ENCODE measurements at regions not wholly inside any gene's neighbourhood (a gene's known extent, or its start where the extent isn't known, plus 50 kb on each side); places are given as distances from the start of the nearest gene placed in this dataset.

DNA sequence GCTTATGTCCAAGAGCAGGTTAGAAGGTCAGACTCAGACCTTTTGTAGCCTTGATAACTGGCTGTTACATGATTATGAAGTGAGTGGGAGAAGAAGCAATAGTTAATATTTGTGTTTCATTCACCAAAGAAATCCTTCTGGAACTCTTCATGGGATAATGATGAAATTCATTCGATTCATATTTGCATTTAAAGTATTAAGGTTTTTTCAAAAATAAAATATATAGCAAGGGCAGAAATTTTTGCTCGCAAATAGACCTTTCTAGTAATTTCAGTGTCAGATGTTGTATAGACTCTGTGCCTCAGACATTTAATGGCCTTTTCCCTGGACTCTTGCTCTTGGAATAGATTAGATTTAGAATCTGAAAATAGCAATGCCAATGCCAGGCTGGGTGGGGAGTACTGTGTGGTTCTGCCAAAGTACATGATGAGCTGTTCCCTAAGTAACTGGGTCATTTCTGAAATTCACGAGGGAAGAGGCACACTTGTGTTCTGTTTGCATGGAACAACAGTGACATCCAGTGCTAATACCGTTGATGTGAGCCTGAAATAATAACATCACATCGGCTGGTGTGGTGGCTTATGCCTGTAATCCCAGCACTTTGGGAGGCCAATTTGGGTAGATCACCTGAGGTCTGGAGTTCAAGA lies 119.2 kb downstream of the MBL2 start:
- TF ChIP-seq, protein P1, sequence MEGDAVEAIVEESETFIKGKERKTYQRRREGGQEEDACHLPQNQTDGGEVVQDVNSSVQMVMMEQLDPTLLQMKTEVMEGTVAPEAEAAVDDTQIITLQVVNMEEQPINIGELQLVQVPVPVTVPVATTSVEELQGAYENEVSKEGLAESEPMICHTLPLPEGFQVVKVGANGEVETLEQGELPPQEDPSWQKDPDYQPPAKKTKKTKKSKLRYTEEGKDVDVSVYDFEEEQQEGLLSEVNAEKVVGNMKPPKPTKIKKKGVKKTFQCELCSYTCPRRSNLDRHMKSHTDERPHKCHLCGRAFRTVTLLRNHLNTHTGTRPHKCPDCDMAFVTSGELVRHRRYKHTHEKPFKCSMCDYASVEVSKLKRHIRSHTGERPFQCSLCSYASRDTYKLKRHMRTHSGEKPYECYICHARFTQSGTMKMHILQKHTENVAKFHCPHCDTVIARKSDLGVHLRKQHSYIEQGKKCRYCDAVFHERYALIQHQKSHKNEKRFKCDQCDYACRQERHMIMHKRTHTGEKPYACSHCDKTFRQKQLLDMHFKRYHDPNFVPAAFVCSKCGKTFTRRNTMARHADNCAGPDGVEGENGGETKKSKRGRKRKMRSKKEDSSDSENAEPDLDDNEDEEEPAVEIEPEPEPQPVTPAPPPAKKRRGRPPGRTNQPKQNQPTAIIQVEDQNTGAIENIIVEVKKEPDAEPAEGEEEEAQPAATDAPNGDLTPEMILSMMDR (IDR thresholded peaks at IDR 0.05), result no peak
- TF ChIP-seq POLR2AphosphoS5 (IDR thresholded peaks at IDR 0.05; ENCODE audit: insufficient read depth in 1 of 2, low read depth in 1 of 2) (no peak), POLR2A (IDR thresholded peaks at IDR 0.05) (no peak)

Measured in vagina (tissue), 2 donors.